H1 (cell line): ENCODE measurements at regions not wholly inside any gene's neighbourhood (a gene's known extent, or its start where the extent isn't known, plus 50 kb on each side); places are given as distances from the start of the nearest gene placed in this dataset.

Experiments
- CTCF ChIA-PET: fragments of 300-600 bp; sonication (Branson Sonifier 250); formaldehyde crosslinking; loops from one replicate; lab custom pipeline; 2021; ENCODE audit not compliant: partially characterized antibody; lab: Charles Lee
- POLR2A ChIA-PET: fragments of 300-600 bp; sonication (Branson Sonifier 250); formaldehyde crosslinking; loops from one replicate; lab custom pipeline; 2021; ENCODE audit warnings: inconsistent platforms; ENCODE audit not compliant: partially characterized antibody; lab: Charles Lee
- DNase-seq, 2 experiments: peaks; one replicate each; pipeline versions ENCODE4 v3.0.0 to v3.0.0-alpha.2; 2010 to 2022; ENCODE audit warnings: low spot score in 2 of 2, low read depth in 1 of 2, mixed read lengths in 1 of 2
- FAIRE-seq: peaks from 2 replicates; lab custom pipeline; 2011; peaks lifted over from hg19 to GRCh38; lab: Jason Lieb, UNC
- H2AFZ ChIP-seq: 2 replicates; pipeline ENCODE4 v1.8.1; 2012; ENCODE audit warnings: low read length, inconsistent platforms
- H2AK5ac ChIP-seq: 2 replicates; pipeline ENCODE4 v1.6.1; 2013; ENCODE audit warnings: low read depth, low read length
- H2BK120ac ChIP-seq: replicated peaks from 2 replicates; pipeline ENCODE3; 2013; ENCODE audit warnings: low read depth, low read length, inconsistent platforms
- H2BK12ac ChIP-seq: 2 replicates; pipeline ENCODE4 v1.6.1; 2013; ENCODE audit warnings: low read depth, low read length
- H2BK15ac ChIP-seq: 2 replicates; pipeline ENCODE4 v1.6.1; 2013; ENCODE audit warnings: low read length
- H2BK20ac ChIP-seq: 2 replicates; pipeline ENCODE4 v1.6.1; 2013; ENCODE audit warnings: low read length
- H2BK5ac ChIP-seq: 2 replicates; pipeline ENCODE4 v1.6.1; 2013; ENCODE audit warnings: low read depth, low read length
- H3K14ac ChIP-seq: 2 replicates; pipeline ENCODE4 v1.6.1; 2013; ENCODE audit warnings: inconsistent platforms; ENCODE audit not compliant: insufficient read length
- H3K18ac ChIP-seq: 2 replicates; pipeline ENCODE4 v1.6.1; 2013; ENCODE audit warnings: low read length; ENCODE audit errors: extremely low read depth
- H3K23ac ChIP-seq: 2 replicates; pipeline ENCODE4 v1.6.1; 2013; ENCODE audit warnings: inconsistent platforms; ENCODE audit not compliant: insufficient read length
- H3K23me2 ChIP-seq: 2 replicates; pipeline ENCODE4 v1.6.1; 2013; ENCODE audit warnings: low read depth, low read length
- H3K27ac ChIP-seq: 2 replicates; pipeline ENCODE4 v1.6.1; 2011; ENCODE audit warnings: low read depth, low read length, inconsistent platforms
- H3K27me3 ChIP-seq, 4 experiments: replicated peaks in 1 of 4; 1 replicate in 1 of 4; 2 replicates in 3 of 4; pipeline versions ENCODE4 v1.6.1 to v1.8.1; 2011 to 2013; ENCODE audit warnings: low read length in 3 of 4, mild to moderate bottlenecking in 3 of 4, inconsistent platforms in 2 of 4, mixed read lengths in 2 of 4, moderate library complexity in 1 of 4; ENCODE audit not compliant: control insufficient read depth in 3 of 4, insufficient read depth in 3 of 4; ENCODE audit errors: extremely low read depth in 1 of 4
- H3K36me3 ChIP-seq, 4 experiments: 2 replicates each; pipeline versions ENCODE4 v1.6.1 to v1.8.1; 2011 to 2013; ENCODE audit warnings: mild to moderate bottlenecking in 4 of 4, low read length in 3 of 4, moderate library complexity in 2 of 4, control low read depth in 1 of 4, inconsistent platforms in 1 of 4; ENCODE audit not compliant: insufficient read depth in 4 of 4, control insufficient read depth in 2 of 4
- H3K4ac ChIP-seq: replicated peaks from 2 replicates; pipeline ENCODE3; 2013; ENCODE audit warnings: low read length, low read depth, mixed read lengths, inconsistent platforms; ENCODE audit not compliant: insufficient read length
- H3K4me1 ChIP-seq, 4 experiments: replicated peaks in 1 of 4; 1 replicate in 1 of 4; 2 replicates in 3 of 4; pipeline versions ENCODE4 v1.6.1 to v1.8.1; 2011 to 2013; ENCODE audit warnings: low read length in 3 of 4, inconsistent platforms in 2 of 4, mixed read lengths in 1 of 4; ENCODE audit not compliant: insufficient read depth in 4 of 4, control insufficient read depth in 3 of 4
- H3K4me2 ChIP-seq, 2 experiments: 2 replicates each; pipeline versions ENCODE4 v1.6.1 to v1.8.1; 2011 to 2013; ENCODE audit warnings: low read depth in 2 of 2, low read length in 2 of 2, control low read depth in 1 of 2, inconsistent platforms in 1 of 2, mild to moderate bottlenecking in 1 of 2; ENCODE audit not compliant: insufficient read depth in 1 of 2
- H3K4me3 ChIP-seq, 4 experiments: fragments of 200-600, 300-600 bp in 1 of 4; sonication (generic), shearing (Covaris generic), sonication (Bioruptor Twin) in 1 of 4; 2 replicates each; pipeline versions ENCODE4 v1.5.1 to v1.8.1; 2011 to 2016; ENCODE audit warnings: low read length in 4 of 4, low read depth in 3 of 4, control low read depth in 2 of 4, inconsistent platforms in 2 of 4, mild to moderate bottlenecking in 2 of 4, mixed read lengths in 1 of 4, moderate library complexity in 1 of 4; ENCODE audit not compliant: insufficient read depth in 2 of 4; ENCODE audit errors: extremely low read depth in 1 of 4
- H3K56ac ChIP-seq: replicated peaks from 2 replicates; pipeline ENCODE3; 2013; ENCODE audit warnings: low read depth, mild to moderate bottlenecking, mixed read lengths, low read length, inconsistent platforms; ENCODE audit not compliant: insufficient read length
- H3K79me1 ChIP-seq: 2 replicates; pipeline ENCODE4 v1.6.1; 2013; ENCODE audit warnings: low read depth, low read length, control low read depth
- H3K79me2 ChIP-seq, 2 experiments: 2 replicates each; pipeline versions ENCODE4 v1.6.1 to v1.8.1; 2012 to 2013; ENCODE audit warnings: low read length in 2 of 2, mild to moderate bottlenecking in 2 of 2, inconsistent platforms in 1 of 2; ENCODE audit not compliant: insufficient read depth in 2 of 2, control insufficient read depth in 1 of 2
- H3K9ac ChIP-seq, 4 experiments: replicated peaks in 1 of 4; 1 replicate in 1 of 4; 2 replicates in 3 of 4; pipeline versions ENCODE4 v1.6.1 to v1.8.1; 2011 to 2013; ENCODE audit warnings: low read depth in 3 of 4, low read length in 3 of 4, control low read depth in 2 of 4, mild to moderate bottlenecking in 2 of 4, moderate library complexity in 2 of 4, inconsistent platforms in 1 of 4; ENCODE audit errors: extremely low read depth in 1 of 4
- H3K9me3 ChIP-seq, 2 experiments: 2 replicates each; pipeline versions ENCODE4 v1.6.1 to v1.8.1; 2012 to 2013; ENCODE audit warnings: mild to moderate bottlenecking in 2 of 2, moderate library complexity in 2 of 2, control low read depth in 1 of 2, inconsistent platforms in 1 of 2, low read depth in 1 of 2, low read length in 1 of 2, mixed read lengths in 1 of 2; ENCODE audit not compliant: insufficient read depth in 2 of 2
- H4K20me1 ChIP-seq, 2 experiments: replicated peaks in 1 of 2; 2 replicates each; pipeline versions ENCODE3 to v1.8.1; 2011 to 2013; ENCODE audit warnings: inconsistent platforms in 2 of 2, low read length in 2 of 2, mild to moderate bottlenecking in 1 of 2; ENCODE audit not compliant: insufficient read depth in 2 of 2, control insufficient read depth in 1 of 2
- H4K5ac ChIP-seq: 2 replicates; pipeline ENCODE4 v1.6.1; 2013; ENCODE audit warnings: low read length, low read depth, mixed read lengths, inconsistent platforms; ENCODE audit not compliant: insufficient read length
- H4K8ac ChIP-seq: 2 replicates; pipeline ENCODE4 v1.8.0; 2013; ENCODE audit warnings: mild to moderate bottlenecking, moderate library complexity, low read length, inconsistent platforms; ENCODE audit not compliant: insufficient read depth; ENCODE audit errors: extremely low read depth
- H4K91ac ChIP-seq: replicated peaks from 2 replicates; pipeline ENCODE3; 2013; ENCODE audit warnings: low read length, mixed read lengths, inconsistent platforms; ENCODE audit not compliant: insufficient read length
- CTBP2 ChIP-seq: IDR thresholded peaks from 2 replicates; pipeline ENCODE4 v1.7.0; 2011; ENCODE audit warnings: borderline replicate concordance, mild to moderate bottlenecking, moderate library complexity, mixed read lengths, low read length; ENCODE audit not compliant: insufficient read depth, insufficient read length
- GABPA ChIP-seq: IDR thresholded peaks from 2 replicates; pipeline ENCODE4 v1.6.1; 2011; ENCODE audit warnings: mild to moderate bottlenecking, low read length, moderate library complexity, borderline replicate concordance; ENCODE audit not compliant: insufficient read depth
- JUN ChIP-seq: IDR thresholded peaks from 2 replicates; pipeline ENCODE4 v1.6.1; 2011; ENCODE audit warnings: low read depth, mild to moderate bottlenecking, improper control_type of control experiment, low read length
- SAP30 ChIP-seq: fragments of 300-600 bp; sonication (generic); IDR thresholded peaks from 2 replicates; pipeline ENCODE4 v1.7.1; 2012; ENCODE audit warnings: low read length, moderate library complexity, mild to moderate bottlenecking, inconsistent platforms; ENCODE audit not compliant: insufficient read depth, insufficient replicate concordance
- SIN3A ChIP-seq, 2 experiments: IDR thresholded peaks in 1 of 2; conservative IDR thresholded peaks in 1 of 2; 2 replicates each; pipeline ENCODE4 v1.6.1; 2011 to 2012; ENCODE audit warnings: low read length in 2 of 2, improper control_type of control experiment in 1 of 2, low read depth in 1 of 2, mild to moderate bottlenecking in 1 of 2
- SIRT6 ChIP-seq: IDR thresholded peaks from one replicate; pipeline ENCODE4 v1.7.1; 2012; ENCODE audit warnings: low read length, inconsistent platforms
- SUZ12 ChIP-seq: fragments of 200-600 bp; sonication (generic); IDR thresholded peaks from 2 replicates; pipeline ENCODE4 v1.6.1; 2012; ENCODE audit warnings: mild to moderate bottlenecking, inconsistent platforms, low read length, moderate library complexity, mixed read lengths
- YY1 ChIP-seq: IDR thresholded peaks from 2 replicates; pipeline ENCODE4 v1.6.1; 2011; ENCODE audit warnings: low read depth, mild to moderate bottlenecking, low read length
- WGBS, 2 experiments: shearing (Covaris generic) in 1 of 2; methylation state at CpG; one replicate each; pipeline versions ENCODE4 v1.1.6 to v1.1.7; 2013 to 2015; ENCODE audit warnings: low lambda C conversion rate in 2 of 2, mixed read lengths in 2 of 2, inconsistent platforms in 1 of 2, low coverage in 1 of 2, missing lambda C conversion rate in 1 of 2; ENCODE audit not compliant: insufficient replicate concordance in 2 of 2, insufficient coverage in 1 of 2, insufficient read length in 1 of 2; ENCODE audit errors: extremely low coverage in 1 of 2, missing lambda C conversion rate in 1 of 2; 5-methylcytosine and 5-hydroxymethylcytosine counted together
- TF ChIP-seq, protein P1 (sequence below): IDR thresholded peaks from 2 replicates; pipeline ENCODE4 v1.6.1; 2012; ENCODE audit warnings: inconsistent platforms

DNA sequence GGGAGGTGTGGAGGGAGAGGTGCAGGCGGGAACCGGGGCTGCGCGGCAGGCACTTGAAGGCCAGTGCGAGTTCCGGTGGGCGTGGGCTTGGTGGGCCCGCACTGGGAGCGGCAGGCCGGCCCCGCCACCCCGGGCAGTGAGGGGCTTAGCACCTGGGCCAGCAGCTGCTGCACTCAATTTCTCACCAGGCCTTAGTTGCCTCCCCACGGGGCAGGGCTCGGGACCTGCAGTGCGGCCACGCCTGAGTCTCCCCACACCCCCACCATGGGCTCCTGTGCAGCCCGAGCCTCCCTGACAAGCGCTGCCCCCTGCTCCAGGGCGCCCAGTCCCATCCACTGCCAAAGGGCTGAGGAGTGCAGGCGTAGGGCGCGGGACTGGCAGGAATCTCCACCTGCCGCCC is 284.5 kb downstream of the DEPDC1B start:
- H3K79me1 ChIP-seq, result no peaks in the 10 kb centered on the region
- H3K4me2 ChIP-seq, result no peak overlapping the region
- H2AFZ ChIP-seq, result no peak overlapping the region
- POLR2A ChIA-PET, result no interaction called here
- no peak overlapping the region for H3K23ac ChIP-seq
- no peak overlapping the region for H3K14ac ChIP-seq
- no peak overlapping the region for H3K4me3 ChIP-seq
- H3K56ac ChIP-seq, result no peak overlapping the region
- no peaks in the 10 kb centered on the region for H3K79me2 ChIP-seq
- H2BK12ac ChIP-seq, result no peak overlapping the region
- H4K8ac ChIP-seq, result no peak overlapping the region
- H3K27me3 ChIP-seq, result no peaks in the 10 kb centered on the region
- no peak overlapping the region for H2BK5ac ChIP-seq
- H4K20me1 ChIP-seq, result no peaks in the 10 kb centered on the region
- FAIRE-seq, result no peak
- no peak overlapping the region for H4K91ac ChIP-seq
- H3K9ac ChIP-seq, result no peak overlapping the region
- no peaks in the 10 kb centered on the region for H3K4me1 ChIP-seq
- WGBS, 2 experiments, result 96% methylated on average over 16 of the region's 23 CpGs; no CpG with 5 or more reads in 1 of the 2 experiments
- H2BK20ac ChIP-seq, result no peak overlapping the region
- no peak overlapping the region for H4K5ac ChIP-seq
- no peak overlapping the region for H2AK5ac ChIP-seq
- TF ChIP-seq SIRT6 (no peak), SAP30 (no peak), SUZ12 (no peak), CTBP2 (no peak), SIN3A (conservative IDR thresholded peaks at IDR 0.05 in 1 of 2, IDR thresholded peaks at IDR 0.05 in 1 of 2; ENCODE audit: low read depth in 1 of 2, low read length in 2 of 2) (no peak), GABPA (no peak), YY1 (no peak), JUN (no peak)
- TF ChIP-seq, protein P1, sequence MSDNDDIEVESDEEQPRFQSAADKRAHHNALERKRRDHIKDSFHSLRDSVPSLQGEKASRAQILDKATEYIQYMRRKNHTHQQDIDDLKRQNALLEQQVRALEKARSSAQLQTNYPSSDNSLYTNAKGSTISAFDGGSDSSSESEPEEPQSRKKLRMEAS, result no peak
- no peak for DNase-seq
- H2BK120ac ChIP-seq, result no peak overlapping the region
- no peaks in the 10 kb centered on the region for H3K36me3 ChIP-seq
- no peak overlapping the region for H2BK15ac ChIP-seq
- peaks cover 0 to 7% of the 10 kb centered on the region in 2 experiments; a peak in 1 of 4 replicates for H3K9me3 ChIP-seq
- no peaks in the 10 kb centered on the region for H3K23me2 ChIP-seq
- no peak overlapping the region for H3K27ac ChIP-seq
- CTCF ChIA-PET, result no interaction called here
- no peak overlapping the region for H3K4ac ChIP-seq
- no peak overlapping the region for H3K18ac ChIP-seq
